Iris pigment epithelial cell (primary cell): ENCODE measurements at regions not wholly inside any gene's neighbourhood (a gene's known extent, or its start where the extent isn't known, plus 50 kb on each side); places are given as distances from the start of the nearest gene placed in this dataset.

Experiments used
- DNase-seq: peaks from one replicate; pipeline ENCODE4 v3.0.0-alpha.2; 2011; ENCODE audit warnings: low read depth

- no peak for DNase-seq
Observed at GRCh38 chr4:184310171-184310567, 92.5 kb upstream of the ENPP6 start.

- DNase-seq, result no peak
Observed at GRCh38 chr4:184309241-184310170, 91.8 kb upstream of the ENPP6 start.

GRCh38 chr4:184306949-184307348 lies 89.3 kb upstream of the ENPP6 start:
- DNase-seq, result peak; percentile 36

GRCh38 chr4:184306470-184306869 lies 88.8 kb upstream of the ENPP6 start:
- DNase-seq, result no peak

GRCh38 chr4:184300816-184301215 lies 83.1 kb upstream of the ENPP6 start:
- DNase-seq, result no peak

GRCh38 chr4:184298254-184298653 lies 80.6 kb upstream of the ENPP6 start:
- DNase-seq, result no peak

- no peak for DNase-seq
Observed at GRCh38 chr4:184295206-184295605, 77.5 kb upstream of the ENPP6 start.

- DNase-seq, result no peak
Observed at GRCh38 chr4:184294606-184295133, 77.0 kb upstream of the ENPP6 start.

- peak; percentile 13 for DNase-seq
Observed at GRCh38 chr4:184293552-184293951, 75.9 kb upstream of the ENPP6 start.

- DNase-seq, result no peak
Observed at GRCh38 chr4:184292877-184293276, 75.2 kb upstream of the ENPP6 start.

- no peak for DNase-seq
Observed at GRCh38 chr4:184292465-184292867, 74.8 kb upstream of the ENPP6 start.

- no peak for DNase-seq
Observed at GRCh38 chr4:184289179-184289535, 71.5 kb upstream of the ENPP6 start.

- DNase-seq, result no peak
Observed at GRCh38 chr4:184288451-184289178, 70.9 kb upstream of the ENPP6 start.

GRCh38 chr4:184287697-184288255 lies 70.1 kb upstream of the ENPP6 start:
- DNase-seq, result peak; percentile 71

GRCh38 chr4:184286358-184286757 lies 68.7 kb upstream of the ENPP6 start:
- DNase-seq, result no peak

- no peak for DNase-seq
Observed at GRCh38 chr4:184284742-184285141, 67.1 kb upstream of the ENPP6 start.

- DNase-seq, result no peak
Observed at GRCh38 chr4:184284336-184284690, 66.6 kb upstream of the ENPP6 start.

- no peak for DNase-seq
Observed at GRCh38 chr4:184283659-184284335, 66.1 kb upstream of the ENPP6 start.

- DNase-seq, result no peak
Observed at GRCh38 chr4:184282895-184283654, 65.4 kb upstream of the ENPP6 start.

- no peak for DNase-seq
Observed at GRCh38 chr4:184282251-184282713, 64.6 kb upstream of the ENPP6 start.
